A204.1 (cell line): ENCODE measurements at regions not wholly inside any gene's neighbourhood (a gene's known extent, or its start where the extent isn't known, plus 50 kb on each side); places are given as distances from the start of the nearest gene placed in this dataset.
"Not testable (repeated sequence)": the region's sequence is repeated elsewhere in the genome, so short reads cannot be mapped to it uniquely, and the experiment has no call there.

Experiments used
- FAIRE-seq: peaks from 2 replicates; lab custom pipeline; 2012; peaks lifted over from hg19 to GRCh38; lab: Jason Lieb, UNC

DNA sequence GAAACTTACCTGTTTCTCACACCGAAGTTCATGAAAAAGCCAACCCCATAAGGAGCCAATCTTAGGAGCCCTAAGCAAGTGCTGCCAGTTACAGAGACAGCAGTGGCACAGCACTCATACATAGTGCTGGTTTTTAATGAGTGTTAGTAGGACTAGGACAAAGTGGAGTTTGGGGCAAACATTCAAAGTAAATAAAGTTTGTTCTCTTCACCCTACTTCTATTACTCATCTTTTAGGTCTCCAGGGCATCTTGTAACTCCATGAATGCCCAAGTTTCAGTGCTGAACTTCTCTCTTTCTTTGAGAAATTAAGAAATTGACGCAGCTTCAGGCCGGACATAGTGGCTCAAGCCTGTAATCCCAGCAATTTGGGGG, 584.7 kb downstream of the EBF1 start:
- no peak for FAIRE-seq

DNA sequence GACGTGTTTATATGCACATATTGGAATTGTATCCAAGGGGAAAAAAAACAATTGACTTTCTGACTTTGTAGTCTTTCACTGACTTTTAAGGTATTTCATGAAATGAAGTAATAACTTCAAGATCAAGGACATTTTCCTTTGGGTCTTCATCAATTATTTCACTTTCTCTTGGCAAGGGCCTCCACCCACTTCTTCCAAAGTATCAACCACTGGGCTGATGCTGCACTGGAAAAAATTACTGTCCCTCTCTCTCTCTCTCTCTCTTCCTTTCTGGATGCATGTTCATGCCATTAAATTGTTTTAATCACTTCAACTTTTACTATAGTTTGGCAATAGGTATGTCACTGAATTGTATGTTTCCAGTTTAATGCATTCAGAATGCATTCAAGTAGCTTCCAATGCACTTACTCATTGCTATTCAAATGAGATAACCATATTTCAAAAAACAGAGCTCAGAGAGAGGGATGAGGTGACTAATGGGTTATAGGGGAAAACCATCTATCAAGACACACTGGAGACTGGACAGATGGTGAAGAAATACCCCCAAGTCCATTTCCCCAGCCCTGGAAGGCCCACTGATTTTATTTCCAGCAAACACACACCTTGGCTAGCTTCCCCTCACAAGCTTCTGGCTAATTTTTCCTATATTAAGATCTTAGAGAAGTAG, 585.3 kb downstream of the EBF1 start:
- no peak for FAIRE-seq

DNA sequence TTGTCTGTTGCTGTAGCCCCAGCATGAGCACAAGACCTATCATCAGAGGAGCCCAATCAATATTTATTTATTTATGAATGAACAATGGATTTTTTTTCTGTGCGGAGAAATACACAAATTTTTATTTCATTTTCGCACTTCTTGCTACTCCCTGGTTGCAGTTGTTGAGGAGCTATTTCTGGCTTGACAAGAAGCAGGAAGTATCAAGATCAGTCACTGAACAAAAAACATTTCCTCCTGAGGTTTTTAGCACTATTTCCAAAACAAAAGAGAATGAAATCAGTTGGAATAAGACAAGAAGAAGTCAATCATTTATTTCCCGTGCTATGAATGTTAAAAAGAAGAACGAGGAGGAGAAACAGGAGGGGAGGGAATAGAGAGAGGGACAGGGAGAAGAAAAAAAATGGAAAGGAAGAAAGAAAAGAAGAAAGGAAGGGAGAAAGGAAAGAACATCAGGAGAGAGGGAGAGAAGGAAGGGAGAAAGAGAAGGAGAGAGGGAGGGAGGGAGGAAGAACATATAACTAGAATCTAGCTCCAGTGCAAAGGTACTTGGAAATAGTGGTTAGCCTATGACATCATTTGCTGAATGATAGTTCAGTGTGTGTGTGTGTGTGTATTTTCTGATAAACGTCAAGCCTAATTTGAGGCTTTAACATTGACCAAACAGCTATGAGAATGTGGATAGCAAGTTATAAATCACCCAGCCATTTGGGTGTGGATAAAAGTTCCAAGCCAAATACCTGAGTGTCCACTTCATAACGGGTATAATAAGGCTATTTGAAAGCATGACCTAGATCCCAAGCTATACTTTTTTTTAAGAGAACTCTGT, 586.0 kb downstream of the EBF1 start:
- no peak for FAIRE-seq

DNA sequence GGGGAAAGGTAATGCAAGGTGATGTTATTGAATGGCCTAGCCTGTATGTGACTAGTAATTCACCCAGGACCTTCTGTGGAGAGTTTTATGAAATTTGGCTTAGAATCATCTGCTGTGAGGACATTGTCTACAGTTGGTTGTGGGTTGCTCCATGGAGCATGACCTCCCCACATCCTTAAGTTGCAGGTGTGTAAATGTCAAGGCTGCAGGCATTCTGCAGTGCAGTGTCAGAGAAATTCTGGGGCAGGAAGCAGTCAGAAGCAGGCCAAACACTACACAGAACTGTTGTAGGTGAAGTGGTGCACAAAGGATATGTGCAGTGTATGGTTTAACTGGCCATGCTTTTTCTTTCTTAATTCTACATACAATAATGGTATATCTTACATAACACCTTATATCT, 588.3 kb downstream of the EBF1 start:
- FAIRE-seq: no peak

DNA sequence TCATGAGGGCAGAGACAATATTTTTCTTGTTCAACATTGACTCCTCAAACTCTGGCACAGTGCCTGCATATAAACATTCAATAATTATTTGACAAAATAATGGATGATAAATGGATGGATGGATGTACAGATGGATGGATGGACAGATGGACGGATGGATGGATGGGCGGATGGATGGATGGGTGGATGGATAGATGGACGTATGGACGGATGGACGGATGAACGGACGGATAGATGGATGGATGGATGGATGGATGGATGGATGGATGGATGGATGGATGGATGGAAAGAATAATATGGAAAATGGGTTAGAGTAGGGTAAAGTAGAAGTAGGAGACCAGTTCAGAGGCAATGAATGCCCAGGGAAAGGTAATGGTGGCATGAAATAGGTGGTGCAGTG, 589.2 kb downstream of the EBF1 start:
- FAIRE-seq: no peak

DNA sequence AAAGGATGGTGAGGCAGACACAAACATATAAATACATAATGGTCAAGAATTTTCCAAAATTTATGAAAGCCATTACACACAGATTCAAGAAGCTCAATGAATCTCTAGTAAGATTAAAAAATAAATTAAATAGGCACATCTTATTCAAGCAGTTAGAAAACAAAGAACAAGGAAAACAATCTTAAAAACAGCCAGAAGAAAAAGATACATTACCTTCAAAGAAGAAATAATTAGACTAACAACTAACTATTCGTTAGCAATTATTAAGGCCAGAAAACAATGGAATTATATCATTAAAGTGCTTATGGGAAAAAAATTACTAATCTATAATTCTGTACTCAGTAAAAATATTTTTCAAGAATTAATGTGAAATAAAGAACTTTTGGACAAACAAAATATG, 593.1 kb downstream of the EBF1 start:
- peak; percentile 55 for FAIRE-seq

DNA sequence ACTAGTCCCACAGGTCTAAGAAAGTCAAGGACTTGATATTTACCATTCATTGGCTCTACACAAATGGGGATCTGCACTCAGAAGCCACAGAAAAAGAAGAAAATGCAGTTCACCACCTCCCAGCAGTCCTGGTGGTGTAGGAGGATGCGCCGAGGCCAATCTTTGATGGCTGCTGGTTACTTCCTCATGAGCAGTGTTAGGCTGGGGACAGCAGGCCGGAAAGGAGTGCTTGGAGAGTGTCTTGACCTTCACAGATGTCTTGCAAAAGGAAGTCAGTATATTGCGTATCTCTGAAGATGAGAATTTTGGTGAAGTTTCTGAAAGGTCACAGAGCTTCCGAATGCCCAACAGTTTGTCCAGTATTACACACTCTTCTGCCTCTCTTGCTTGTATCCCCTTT, 597.0 kb downstream of the EBF1 start:
- FAIRE-seq: no peak

DNA sequence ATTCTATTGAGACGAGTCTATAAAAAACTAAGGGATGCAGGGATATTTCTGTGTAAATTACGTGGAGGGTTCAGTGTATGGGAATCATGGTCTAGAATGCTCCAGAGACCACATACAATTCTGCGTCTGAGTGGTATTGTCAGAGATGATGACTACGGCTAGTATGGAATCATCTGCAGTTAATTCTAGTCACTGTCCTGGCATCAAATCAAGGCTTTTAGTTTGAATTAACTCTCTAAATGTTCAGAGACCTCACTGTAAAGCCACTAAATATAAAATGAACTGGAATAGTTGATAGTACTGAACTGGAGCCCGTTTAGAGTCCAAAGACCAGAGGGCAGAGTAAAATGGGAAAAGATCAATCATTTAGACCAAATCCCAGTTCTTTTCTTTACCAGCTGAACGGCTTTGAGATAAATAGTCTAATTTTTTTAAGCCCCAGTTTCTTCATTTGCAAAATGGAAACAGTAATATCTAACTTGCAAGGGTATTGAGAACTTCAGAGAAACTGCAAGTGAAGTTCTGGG, 599.8 kb downstream of the EBF1 start:
- no peak for FAIRE-seq

DNA sequence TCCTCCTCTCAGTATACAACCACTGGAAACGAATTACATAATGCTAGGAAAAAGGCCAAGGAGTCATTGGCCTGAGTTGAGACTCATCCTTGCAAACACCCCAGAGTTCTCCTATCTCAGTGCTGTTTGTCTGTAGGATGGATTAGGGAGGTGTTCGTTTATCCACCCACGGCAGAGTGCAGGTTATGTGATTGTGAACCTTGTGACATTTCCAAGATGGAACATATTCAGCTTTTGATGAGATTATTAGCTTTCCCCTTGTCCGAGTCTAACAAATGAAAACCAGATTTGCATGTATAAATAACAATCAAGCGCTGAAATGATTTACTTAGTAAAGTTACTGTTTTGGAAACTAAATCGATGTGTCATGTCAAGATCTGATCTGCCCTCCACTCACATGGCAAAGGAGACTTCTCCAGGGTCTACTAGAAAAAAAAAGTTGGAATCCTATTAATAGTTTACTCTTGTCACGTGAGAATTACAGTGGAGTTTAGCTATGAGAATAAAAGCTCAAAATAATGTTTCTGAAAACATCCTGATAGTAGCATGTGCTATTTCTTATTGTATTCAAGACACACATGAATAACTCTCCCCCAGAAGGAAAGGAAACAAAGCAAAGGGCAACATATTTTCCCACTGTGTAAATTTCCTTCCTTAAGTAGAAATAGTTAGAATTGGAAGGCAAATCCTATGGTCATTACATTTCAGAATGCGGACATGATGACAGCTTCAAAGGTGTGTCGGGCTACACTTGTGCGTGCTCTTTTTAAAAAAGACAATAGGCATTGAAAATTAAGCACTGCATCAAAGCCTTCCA, 600.4 kb downstream of the EBF1 start:
- FAIRE-seq: no peak

DNA sequence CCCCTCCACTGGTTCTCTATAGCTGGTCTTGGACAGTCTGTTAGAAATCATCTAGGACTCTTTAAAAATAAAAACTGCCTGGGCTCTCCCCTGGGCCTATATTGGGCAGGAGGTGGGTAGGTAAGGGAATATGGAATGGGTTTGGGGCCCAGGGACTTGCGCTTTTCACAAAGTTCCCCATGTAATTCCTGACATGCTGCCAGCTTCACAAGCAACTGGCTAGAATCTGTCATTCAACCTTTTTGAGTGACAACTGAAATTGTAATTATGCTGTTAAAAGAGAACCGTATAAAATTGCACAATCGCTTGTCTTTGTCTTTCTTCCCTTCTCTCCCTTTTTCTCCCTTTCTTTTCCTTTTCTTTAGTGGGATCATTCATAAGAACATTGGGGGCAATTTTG, 603.1 kb downstream of the EBF1 start:
- FAIRE-seq: no peak

DNA sequence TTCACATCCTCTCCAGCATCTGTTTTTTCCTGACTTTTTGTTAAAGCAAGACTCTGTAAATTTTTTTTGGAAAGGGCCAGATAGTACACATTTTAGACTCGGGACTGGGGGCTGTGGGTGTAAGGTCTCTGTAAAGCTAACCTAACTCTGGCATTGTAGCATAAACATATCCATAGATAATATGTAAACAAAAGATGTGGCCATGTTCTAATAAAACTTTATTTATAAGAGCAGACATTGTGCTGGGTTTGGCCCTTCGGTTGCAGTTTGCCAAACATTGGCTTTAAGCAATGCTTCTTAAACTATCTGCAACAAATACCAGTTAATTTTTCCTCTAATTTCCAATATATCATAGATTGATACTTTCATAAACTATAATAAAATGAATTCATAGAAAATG, 605.2 kb downstream of the EBF1 start:
- FAIRE-seq: no peak

DNA sequence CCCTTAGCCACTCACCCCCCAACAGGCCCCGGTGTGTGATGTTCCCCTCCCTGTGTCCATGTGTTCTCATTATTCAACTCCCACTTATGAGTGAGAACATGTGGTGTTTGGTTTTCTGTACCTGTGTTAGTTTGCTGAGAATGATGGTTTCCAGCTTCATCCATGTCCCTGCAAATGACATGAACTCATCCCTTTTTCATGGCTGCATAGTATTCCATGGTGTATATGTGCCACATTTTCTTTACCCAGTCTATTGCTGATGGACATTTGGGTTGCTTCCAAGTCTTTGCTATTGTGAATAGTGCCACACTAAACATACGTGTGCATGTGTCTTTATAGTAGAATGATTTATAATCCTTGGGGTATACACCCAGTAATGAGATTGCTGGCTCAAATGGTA, 605.7 kb downstream of the EBF1 start:
- FAIRE-seq: not testable (repeated sequence)

DNA sequence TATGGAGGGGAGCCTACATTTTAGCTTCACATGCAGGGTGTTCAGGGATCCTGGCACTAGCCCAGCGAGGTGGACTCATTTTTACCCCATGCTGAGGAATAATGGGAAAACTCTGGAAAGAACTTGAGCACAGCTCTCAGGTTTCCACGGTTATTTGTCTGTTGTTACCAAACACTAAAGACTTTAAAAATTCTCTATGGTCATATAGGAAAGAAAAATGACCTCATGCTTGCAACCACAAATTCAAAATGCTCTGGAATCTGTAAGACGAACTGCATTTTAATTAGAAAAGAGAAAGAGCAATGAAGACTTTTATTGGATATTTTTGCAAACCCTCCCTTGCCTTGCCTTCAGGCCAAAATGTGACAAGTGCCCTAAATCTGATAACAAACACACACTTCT, 606.9 kb downstream of the EBF1 start:
- FAIRE-seq: no peak

DNA sequence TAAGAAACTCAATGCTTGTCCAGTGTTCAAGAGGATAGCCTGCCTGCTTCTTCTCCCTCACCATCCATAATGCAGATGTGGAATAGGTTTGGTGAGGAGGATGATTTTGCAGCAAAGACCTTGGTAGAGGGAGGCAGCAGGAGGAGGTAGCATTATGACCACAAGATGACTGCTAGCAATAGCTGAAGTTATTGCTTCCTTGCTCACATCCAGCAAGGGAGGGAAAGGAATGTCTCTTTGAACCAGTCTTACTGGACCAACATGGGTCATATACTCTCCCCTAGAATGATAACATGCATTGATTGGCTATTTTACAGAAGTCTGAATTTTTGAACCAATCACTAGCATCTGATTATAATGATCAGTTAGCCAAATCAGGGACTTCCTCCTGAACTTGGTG, 607.6 kb downstream of the EBF1 start:
- FAIRE-seq: no peak

DNA sequence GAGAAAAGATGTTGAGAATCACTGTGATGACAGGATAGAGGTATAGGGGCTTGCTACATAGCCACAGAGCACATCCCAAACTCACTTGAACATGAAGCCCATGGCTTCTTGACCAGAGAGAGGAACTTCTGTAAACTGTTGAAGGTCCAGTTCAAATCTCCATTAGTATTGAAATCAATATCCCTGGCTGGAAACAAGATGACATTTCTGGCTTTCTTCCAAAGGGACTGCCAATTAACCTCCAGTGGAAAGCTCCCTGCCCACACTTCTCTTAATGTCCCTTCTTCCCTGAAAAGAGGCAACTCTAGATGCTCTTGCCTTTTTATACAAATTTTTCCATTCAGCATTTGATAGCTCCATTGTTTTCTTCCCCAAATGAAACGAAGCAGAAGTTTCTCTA, 612.1 kb downstream of the EBF1 start:
- no peak for FAIRE-seq

DNA sequence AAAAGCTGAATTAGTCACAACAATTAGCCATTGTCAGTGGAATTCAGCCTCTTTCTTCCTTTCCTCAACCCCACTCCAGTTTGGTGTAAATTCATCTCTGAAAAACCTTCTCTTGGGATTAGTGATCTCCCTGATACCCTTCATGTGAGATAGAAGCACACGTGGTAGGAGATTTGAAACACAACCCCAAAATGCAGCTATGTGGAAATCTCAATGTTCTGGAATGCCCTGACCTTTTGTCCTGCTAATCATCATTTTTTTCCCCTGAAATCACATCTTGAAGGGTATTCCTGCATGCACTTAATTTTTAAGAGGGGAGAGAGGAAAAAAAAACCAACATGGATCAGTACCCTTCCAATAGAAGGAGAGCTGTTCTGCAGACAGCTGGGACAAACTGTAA, 612.6 kb downstream of the EBF1 start:
- no peak for FAIRE-seq

DNA sequence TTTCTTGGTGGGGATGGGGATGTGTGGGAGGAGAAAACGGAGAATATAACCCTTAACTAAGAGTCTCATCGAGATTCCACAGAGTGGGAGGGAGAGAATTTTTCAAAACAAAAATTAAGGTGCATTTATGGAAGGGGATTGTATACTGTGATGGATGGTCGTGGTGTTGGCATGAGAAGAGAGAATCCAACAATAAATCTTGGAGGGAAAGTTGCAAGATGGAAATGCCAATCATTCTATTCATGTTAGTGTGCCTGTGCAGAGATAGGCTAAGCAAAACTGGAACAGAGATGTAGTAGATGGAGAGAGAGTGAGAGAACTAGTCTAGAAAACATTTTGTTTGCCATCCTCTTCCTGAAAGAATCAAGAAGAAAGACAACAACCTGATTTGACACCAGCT, 613.1 kb downstream of the EBF1 start:
- FAIRE-seq: no peak

DNA sequence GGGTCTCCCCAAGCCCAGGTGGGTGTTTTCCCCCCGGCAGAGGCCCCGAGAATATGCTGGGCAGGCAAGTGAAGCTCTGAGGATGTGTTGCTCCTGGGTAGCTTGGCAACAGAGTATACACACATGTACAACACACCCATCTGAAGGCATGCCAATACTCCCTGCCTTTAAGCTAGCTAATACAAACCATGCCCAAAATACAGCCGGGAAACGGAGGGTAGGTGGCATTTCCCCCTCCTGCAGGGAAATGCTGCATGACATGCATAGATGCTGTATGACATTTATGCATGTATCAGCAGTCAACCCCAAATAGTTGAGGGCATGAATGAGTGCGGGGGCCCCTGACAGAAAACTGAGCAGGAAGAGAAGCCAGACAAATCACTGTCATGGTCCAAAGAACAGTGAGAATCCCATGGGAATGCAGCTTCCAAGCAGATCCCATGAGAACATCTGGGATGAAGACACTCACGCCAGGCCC, 614.1 kb downstream of the EBF1 start:
- no peak for FAIRE-seq

DNA sequence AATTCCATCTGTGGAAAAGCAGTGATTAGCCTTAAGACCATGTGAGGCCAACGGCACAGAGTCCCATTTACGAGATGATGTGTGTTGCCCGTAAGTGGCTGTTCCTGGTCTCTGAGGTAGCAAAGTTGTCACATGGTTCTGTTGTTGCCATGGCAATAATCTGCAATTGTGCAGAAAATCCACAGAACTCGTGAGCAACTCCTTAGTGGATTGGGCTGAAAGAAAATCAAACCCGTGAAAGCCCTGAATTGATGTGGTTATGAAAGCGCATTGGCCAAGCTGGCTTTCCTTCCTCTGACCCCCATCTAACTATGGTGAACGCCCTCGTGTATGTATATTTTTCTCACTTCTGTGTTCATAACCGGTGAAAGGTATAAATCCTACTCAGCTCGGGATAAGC, 614.7 kb downstream of the EBF1 start:
- FAIRE-seq: no peak

DNA sequence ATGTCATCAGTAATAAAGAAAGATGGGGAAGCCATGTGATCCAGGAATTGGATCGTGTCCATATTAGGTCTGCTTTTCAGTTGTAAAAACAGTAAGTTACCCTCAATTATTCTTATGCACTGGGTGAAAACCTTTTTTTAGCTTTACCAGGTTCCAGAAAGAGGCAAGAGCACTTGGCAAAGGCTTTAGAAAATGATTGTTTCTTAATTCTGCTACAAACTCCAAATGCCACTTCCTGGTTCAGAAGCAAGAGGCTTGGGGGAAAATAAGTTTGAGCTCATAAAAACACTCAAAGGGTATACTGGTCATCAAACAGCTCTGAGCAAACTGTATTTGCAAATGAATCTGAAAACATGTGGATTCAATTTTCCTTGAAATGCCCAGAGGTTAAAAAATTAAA, 615.6 kb downstream of the EBF1 start:
- no peak for FAIRE-seq

DNA sequence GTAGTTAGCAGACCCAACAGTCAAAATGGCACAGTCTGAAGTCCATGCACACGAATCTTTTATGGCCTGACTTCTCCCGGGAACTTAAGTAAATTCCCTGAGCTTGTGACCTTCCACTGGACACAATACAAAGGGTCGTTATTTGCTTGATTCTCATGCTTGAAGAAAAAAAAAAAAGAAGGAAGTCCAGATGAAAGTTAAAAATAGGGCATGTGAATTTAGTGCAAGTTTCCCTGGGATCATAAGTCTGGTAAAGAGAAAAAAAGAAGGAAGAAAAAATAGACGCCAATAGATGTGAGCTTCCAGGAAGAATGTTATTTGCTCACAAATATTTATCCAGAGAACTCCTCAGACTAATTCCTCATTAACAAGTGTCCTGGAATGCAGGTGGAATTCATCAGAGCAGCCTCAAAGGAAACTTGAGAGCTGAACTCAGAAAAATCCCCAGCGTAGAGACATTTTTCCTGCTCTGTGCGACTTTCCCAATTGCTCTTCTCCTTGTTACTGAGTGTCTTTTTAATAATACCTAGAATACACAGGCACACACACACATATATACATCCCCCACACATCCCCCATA, 616.3 kb downstream of the EBF1 start:
- FAIRE-seq: no peak

DNA sequence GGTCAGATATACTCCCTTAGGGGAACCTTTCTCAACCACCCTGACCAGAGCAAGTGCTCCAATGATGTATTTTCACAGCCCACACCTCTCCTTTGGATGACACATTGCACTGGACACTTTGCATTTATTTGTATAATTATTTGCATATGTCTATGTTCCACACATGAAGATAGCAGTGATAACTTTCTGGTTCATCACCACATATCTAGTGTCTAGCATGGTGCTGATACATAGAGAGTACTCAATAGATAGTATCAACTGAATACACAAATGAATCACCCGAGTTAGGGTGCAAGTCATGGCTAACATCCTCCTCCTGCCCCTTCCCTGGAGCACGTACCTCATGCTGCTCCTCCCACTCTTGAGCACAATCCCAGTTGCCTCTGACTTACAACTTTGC, 617.6 kb downstream of the EBF1 start:
- no peak for FAIRE-seq

DNA sequence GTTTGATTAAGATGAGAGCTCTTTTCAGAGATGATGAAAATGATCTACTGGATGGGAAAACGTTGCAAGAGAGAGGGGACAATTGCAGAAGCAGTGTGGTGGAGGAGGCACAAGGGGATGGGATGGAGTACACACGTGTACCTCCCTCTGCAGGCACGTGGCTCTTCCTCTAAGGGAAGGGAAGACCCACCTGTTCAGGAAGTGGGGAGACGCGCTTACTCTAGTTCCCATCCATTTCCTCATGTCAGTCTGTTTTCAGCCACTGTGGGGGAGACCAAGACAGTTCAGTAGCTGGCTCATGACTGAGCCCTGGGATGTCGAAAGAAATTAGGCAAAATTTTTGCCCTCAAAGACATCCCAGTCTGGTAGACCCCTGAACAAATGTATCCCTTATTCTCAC, 619.2 kb upstream of the CLINT1 start:
- FAIRE-seq: no peak
